DMS53 (cell line): ENCODE measurements at regions not wholly inside any gene's neighbourhood (a gene's known extent, or its start where the extent isn't known, plus 50 kb on each side); places are given as distances from the start of the nearest gene placed in this dataset.
A peak's percentile ranks its signal among the peaks of the same experiment; 100 is the strongest.

Experiments
- DNase-seq: peaks from one replicate; lab custom pipeline; 2025; lab: John Stamatoyannopoulos, UW

- DNase-seq = no peak
Observed at GRCh38 chr18:72470391-72470790, 73.8 kb downstream of the CBLN2 start.

- peak; percentile 30 for DNase-seq
Observed at GRCh38 chr18:72468021-72468710, 76.0 kb downstream of the CBLN2 start.

GRCh38 chr18:72460210-72460680, 83.9 kb downstream of the CBLN2 start:
- DNase-seq = peak; percentile 43

- DNase-seq = no peak
Observed at GRCh38 chr18:72458271-72458670, 85.9 kb downstream of the CBLN2 start.

- peak; percentile 26 for DNase-seq
Observed at GRCh38 chr18:72456802-72457201, 87.3 kb downstream of the CBLN2 start.

- no peak for DNase-seq
Observed at GRCh38 chr18:72452328-72452727, 91.8 kb downstream of the CBLN2 start.

- DNase-seq = no peak
Observed at GRCh38 chr18:72444798-72445155, 99.4 kb downstream of the CBLN2 start.

GRCh38 chr18:72444111-72444797, 99.9 kb downstream of the CBLN2 start:
- DNase-seq = no peak

GRCh38 chr18:72436401-72436800, 107.7 kb downstream of the CBLN2 start:
- no peak for DNase-seq

- DNase-seq = no peak
Observed at GRCh38 chr18:72433756-72434155, 110.4 kb downstream of the CBLN2 start.

GRCh38 chr18:72427721-72428120, 116.4 kb downstream of the CBLN2 start:
- peak; percentile 32 for DNase-seq

GRCh38 chr18:72419914-72420313, 124.2 kb downstream of the CBLN2 start:
- no peak for DNase-seq

- no peak for DNase-seq
Observed at GRCh38 chr18:72412927-72413326, 131.2 kb downstream of the CBLN2 start.

- DNase-seq = no peak
Observed at GRCh38 chr18:72411261-72411660, 132.9 kb downstream of the CBLN2 start.

GRCh38 chr18:72410399-72410798, 133.7 kb downstream of the CBLN2 start:
- peak; percentile 38 for DNase-seq

- DNase-seq = no peak
Observed at GRCh38 chr18:72409903-72410302, 134.2 kb downstream of the CBLN2 start.

GRCh38 chr18:72407048-72407447, 137.1 kb downstream of the CBLN2 start:
- DNase-seq = no peak

- no peak for DNase-seq
Observed at GRCh38 chr18:72391951-72392350, 152.2 kb downstream of the CBLN2 start.

- DNase-seq = no peak
Observed at GRCh38 chr18:72391427-72391826, 152.7 kb downstream of the CBLN2 start.

- DNase-seq = no peak
Observed at GRCh38 chr18:72378016-72378415, 166.1 kb downstream of the CBLN2 start.

GRCh38 chr18:72376256-72376655, 167.9 kb downstream of the CBLN2 start:
- peak; percentile 55 for DNase-seq

GRCh38 chr18:72375618-72376017, 168.5 kb downstream of the CBLN2 start:
- peak; percentile 98 for DNase-seq

GRCh38 chr18:72372076-72372475, 172.1 kb downstream of the CBLN2 start:
- DNase-seq = no peak

GRCh38 chr18:72368308-72368707, 175.8 kb downstream of the CBLN2 start:
- DNase-seq = no peak
